HG02623 (cell line): ENCODE measurements at regions not wholly inside any gene's neighbourhood (a gene's known extent, or its start where the extent isn't known, plus 50 kb on each side); places are given as distances from the start of the nearest gene placed in this dataset.
A peak's percentile ranks its signal among the peaks of the same experiment; 100 is the strongest.

Experiments used
- ATAC-seq: cut with Tn5 transposase; IDR thresholded peaks from one replicate; pipeline ENCODE4 v1.9.1; 2021; ENCODE audit warnings: moderate library complexity; ENCODE audit not compliant: unreplicated experiment

DNA sequence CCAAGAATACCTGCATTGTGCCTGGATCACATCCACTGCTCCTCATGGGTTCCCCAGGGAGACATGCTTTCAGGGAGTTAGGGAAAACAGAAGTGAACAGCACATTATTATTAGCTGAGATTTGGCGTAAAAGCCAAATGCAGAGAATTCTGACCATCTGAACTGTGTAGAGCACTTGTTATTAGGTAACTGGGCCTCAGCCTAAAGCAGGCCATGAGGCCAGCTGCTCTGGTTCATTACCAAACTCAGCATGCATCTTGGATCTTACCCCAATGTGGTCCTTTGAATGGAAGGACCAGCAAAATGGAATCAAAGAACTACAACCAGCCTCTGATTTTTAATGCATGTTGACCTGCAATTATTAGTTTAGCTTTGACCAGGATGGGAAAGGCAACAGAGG lies 322.3 kb downstream of the KCNS3 start:
- ATAC-seq, result no peak

DNA sequence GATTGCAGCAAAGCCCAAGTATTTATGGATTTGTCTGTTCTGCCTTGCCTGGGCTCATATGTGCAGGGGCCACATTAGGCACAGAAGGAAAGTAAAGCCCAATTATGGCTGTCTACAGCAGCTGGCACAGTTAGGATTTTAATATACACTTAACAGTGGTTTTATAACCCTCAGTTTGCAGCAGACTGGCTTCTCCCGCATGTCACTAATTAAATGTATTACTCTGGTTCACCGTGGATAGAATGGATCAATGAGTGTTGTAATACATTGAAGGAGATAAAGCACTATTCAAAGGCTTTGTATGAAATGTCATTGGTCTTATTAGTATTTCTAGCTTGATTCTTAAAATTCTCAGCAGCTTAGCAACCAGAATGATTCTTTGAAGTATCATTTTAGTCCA lies 320.2 kb downstream of the KCNS3 start:
- no peak for ATAC-seq

DNA sequence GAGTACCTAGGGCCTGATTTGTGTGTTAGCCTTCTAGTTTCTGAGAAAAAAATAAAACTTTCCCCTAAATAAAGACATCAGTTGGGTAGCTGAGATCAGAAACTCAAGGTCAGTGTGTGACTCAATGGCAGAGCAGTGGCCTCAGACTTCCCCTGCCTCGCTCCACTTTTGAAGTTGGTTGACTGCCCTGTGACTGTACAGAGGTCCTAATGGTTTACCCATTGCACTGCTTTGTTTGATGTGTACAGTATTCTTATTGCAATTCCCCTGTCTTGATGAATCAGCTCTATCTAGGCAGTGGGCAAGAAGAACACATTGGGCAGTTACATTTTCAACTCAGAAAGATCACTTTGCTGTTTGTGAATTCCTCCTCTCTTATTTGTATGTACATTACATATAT lies 315.7 kb downstream of the KCNS3 start:
- ATAC-seq, result no peak

DNA sequence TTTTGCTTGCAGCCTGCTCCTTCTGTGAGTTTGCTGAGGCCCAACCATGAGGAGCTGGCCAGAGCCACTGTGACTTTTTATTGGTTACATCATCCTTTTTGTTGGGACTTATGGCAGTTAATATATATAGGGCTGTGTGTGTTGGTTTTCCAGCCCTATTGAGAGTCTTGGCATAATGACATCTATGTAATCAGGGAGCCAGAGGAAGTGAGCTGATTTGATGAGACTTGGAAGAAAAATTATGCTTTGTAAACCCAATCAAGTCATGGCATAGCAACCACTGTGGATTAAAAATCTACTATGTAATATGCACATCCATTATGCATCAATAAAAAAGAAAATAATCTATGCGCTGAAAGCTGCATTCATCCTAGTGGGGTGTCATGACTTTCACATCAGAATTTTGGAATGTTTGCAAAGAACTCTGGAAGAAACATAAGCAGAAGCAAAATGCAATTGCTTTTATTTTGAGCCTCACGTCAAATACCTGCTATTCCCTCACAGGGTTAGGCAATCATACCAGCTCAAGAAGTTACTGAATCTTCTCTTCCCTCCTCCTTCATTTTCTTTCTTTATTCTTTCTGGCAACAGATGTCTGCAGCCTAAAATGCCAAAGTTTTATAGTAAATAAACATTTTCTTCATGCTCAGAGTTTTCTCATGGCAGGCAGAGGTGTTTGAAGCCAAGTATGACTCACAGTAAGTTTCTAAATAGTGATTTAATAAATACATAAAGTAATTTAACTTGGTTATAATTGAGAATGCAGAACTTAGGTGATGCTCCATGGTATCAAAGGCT lies 308.5 kb downstream of the KCNS3 start:
- ATAC-seq, result no peak

DNA sequence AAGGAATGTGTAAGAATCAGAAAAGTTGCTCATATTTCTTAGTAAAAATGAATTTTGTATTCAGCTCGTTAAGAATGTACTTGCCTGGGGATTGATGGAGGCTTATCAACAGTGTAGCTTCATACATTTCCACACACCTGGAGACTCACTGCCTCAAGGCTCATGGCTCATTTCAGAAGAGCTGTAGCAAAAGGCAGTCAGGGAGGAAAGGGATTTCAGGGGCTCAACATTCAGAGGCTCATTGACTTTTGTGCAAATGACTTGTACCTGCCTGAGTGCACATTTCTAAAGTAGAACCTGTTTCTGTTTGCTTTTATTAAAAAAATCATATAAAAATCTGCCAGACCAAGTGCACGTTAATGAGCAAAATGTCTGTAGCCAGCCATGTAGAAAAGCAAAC lies 304.4 kb downstream of the KCNS3 start:
- ATAC-seq, result no peak

DNA sequence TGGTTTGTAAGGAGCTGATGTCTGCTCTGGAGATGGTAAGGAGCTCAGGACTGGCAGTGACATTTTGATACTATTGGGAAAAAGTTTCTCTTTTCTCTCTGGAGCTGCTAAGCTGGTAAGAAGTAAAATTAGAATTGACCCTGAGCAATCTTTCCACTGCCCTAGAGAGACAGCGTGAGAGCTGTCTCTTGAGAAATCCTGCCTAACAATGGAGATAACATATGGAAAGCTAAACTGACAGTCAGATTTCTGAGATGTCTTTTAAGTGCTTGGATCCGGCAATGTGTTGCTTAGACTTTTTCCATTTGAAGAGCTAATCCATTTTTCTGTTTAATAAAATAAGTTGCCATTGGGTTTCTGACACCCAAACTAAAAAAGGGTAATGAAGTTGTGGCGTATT lies 302.4 kb downstream of the KCNS3 start:
- no peak for ATAC-seq

DNA sequence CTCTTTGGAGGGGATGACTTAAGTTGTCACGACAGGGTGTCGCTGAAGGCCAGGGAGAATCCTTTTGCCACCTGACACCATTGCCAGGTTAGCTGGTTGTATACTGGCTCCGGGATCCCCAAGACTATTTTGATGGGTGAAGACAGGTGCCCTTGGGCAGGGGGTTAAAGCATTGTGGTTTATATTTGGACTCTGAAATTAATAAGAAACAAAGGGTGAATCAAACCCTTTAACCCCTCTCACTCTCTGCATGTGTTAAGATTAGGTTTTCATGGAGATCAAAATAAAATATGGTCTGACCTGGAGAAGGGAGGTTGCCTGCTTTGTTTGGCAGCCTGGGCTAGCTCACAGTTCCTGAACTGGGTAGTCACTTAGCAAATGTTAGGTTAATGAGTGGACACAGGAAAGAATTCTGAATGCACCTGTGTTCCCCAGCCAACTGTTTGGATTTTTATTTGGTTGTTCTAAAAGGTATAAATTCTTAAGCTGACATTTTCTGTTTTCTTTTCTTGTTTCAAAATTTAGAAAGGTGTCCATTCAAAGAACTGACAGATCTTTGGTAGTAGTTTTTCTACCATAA lies 301.7 kb downstream of the KCNS3 start:
- ATAC-seq, result no peak

DNA sequence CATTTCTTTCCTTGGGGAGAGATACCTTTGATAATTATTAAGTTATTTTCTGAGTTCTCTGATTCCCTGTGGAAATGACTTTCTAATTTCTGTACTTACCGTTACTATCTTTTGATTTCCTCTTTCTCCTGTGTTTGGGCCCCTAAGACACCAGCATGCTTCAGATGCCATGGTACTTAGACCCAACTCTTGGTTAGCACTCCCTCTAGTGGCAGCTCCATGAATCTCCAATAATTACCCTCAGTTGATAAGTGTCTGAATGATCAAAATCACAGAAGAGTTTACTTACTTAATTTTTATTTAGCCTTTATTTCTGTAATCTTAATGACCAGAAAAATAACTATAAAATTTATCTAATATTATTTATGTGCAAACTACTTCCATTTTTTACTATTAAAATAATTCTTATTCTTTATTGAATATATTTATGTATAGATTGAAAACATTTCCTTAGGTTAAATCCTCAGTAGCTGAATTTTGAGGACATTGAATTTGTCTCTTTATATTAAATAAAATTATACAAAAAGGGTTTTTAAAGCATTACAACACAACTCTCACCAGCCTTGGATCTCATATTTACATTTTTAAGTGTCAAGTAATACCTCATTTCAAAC lies 300.4 kb downstream of the KCNS3 start:
- ATAC-seq, result peak; percentile 93

DNA sequence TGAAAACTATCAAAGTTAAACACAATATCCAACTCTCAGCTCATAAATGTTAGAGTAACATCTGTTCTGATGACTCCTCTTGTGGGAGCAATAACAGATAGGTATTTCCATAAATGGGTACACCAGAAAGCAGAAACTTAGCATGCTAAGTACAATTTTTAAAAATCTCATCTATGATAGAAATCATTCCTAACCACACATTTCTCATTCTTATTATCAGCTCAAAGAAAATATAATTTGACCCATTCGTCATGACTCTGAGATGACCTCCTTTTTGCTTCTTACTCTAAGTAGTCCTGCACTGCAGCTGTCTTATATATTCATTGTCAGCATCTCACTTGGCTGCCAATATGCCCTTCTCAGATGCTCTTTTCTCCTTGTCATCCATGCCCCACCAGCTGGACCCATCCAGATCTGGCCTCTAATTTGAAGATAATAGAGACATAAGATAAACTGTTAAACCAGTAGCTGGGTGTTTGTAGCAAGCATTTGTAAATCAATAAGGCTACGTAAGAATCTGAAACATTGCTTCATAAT lies 298.3 kb downstream of the KCNS3 start:
- ATAC-seq, result no peak

DNA sequence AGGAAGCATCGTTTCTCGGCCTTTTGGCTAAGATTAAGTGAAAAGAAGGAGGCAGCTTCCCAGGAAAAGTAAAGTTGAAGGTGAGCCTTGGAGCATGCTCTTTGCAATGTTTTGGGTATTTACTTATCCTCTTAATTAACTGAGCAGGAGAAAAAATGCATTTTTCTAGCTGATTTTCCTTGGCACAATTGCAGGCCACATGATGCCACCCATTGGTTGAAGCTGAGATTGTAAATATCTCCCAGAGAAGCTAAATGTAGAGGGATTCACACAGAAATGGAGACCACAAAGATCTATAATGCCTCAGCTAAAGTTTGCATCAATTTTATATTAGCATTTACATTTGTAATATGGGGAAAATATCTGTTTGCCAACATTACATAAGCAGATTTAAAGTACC lies 294.1 kb downstream of the KCNS3 start:
- ATAC-seq, result no peak

DNA sequence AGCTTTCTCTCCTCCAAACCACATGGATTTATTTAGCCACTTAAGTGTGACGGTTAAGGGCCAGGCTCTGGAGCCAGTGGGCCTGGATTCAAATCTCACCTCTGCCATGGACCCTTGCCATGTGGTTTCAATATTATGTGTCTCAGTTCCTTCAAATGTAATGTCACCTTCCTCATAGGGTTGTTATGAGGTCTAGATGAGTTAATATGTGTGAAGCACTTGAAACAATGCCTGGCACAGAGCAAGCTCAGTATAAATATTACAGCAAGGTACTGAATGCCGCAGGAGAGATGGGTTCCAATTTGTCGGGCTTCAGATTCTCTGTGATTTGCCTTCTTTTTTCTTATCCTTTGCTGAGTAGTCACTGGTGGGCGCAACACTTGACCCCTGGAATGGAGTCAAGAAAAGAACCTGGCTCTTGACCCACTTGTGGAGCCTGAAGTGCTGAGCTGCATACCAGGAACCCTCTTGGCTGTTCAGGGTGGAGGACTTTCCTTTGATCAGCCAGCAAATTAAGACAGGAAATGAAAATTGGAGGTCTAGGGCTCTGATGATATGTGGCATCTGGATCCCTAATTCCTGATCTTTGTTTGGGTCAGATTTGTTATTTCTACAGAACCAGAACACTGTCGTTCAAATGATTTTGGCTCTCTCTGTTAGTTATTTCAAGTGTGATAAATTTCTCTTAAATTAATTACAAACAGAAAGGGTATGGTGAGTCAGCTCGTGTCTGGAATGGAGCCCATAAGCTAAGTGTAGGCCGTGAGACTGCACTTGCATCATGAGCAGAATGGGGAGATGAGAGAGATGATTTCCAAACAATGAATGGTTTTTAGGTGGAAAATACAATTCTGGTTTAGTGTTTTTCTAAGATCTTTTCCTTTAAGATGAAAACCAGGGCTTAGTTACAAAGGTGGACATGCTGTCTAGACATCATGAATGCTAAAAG lies 293.0 kb downstream of the KCNS3 start:
- ATAC-seq, result no peak

DNA sequence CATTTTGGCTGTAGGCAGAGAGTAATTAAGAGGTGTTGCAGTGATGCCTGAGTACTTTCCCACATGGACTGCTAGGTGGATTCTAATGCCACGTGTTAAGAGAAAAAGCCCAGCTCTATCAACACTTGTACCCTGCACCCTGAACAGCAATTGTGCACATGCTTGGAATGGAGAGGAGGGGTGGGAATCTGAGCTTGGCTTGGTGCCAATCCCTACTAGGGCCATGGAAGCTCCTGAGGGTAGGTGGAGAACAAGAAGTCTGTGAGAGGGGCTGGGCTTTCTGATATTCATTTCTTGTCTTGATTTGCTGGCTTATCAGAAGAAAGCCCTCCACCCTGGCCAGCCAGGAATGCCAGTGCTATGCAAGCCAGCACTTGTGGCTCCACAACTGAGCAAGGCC lies 292.2 kb downstream of the KCNS3 start:
- ATAC-seq, result no peak

DNA sequence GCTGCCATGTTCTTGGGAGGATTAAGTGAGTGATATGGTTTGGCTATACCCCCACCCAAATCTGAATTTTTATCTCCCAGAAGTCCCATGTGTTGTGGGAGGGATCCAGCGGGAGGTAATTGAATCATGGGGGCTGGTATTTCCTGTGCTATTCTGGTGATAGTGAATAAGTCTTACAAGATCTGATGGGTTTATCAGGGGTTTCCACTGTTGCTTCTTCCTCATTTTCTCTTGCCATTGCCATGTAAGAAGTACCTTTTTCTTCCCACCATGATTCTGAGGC lies 291.4 kb downstream of the KCNS3 start:
- no peak for ATAC-seq

DNA sequence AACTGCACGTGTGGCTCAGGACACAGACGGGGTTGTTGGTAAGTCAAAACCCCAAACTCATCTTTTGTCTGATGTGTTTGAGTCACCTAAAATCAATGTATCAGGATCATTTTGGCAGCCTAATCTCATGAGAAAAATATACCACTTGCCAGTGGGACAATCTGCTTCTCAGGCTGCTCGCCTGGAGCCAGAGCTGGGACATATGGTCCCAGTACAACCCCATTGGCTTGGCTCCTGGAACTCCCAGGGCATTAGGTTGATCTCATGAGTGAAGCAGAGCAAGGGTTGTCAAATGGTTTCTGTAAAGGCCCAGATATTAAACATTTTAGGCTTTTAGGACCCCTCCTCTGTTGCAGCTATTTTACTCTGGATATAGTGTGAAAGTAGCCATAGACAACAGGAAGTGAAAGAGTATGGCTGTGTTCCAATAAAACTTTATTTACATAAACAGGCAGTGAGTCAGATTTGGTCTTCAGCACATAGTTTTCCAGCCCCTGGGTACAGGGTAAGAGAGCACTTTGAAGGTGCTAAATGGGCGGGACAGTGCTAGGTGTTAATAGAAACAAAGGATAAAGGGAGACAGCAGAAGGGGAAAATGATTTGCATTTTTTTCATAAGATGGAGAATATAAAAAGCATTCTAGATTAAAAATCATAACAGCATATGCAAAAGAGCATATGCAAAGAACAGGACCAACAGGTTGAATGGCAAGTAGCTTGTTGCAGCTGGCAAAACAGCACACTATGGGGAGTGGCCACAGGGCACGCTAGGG lies 290.8 kb downstream of the KCNS3 start:
- ATAC-seq, result no peak

DNA sequence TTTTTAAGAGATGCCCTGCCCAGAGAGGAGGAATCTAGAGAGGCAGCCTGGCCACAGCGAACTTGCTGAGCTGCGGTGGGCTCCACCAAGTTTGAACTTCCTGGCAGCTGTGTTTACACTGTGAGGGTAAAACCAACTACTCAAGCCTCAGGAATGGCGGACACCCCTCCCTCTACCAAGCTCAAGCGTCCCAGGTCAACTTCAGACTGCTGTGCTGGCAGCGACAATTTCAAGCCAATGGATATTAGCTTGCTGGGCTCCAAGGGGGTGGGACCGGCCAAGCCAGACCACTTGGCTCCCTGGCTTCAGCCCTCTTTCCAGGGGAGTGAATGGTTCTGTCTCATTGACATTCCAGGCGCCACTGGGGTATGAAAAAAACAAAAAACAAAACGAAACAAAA lies 289.4 kb downstream of the KCNS3 start:
- ATAC-seq, result no peak

DNA sequence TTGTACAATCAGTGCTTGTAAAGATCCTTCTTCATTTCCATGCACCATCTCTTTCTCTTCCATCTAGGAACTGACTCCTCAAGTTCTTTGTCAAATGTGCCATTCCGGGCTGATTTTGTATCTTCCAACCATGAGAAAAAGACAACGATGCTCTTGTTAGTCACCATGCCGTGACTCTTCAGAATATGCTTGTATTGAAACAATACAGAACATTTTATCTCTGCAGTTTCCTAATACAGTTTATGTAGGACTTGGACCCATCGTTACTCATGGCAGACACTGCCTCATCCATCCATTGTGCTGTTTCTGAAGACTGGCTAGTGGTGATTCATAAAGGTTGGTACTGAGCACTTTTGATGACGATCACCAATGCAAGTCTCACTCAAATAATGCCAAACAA lies 283.2 kb downstream of the KCNS3 start:
- no peak for ATAC-seq

DNA sequence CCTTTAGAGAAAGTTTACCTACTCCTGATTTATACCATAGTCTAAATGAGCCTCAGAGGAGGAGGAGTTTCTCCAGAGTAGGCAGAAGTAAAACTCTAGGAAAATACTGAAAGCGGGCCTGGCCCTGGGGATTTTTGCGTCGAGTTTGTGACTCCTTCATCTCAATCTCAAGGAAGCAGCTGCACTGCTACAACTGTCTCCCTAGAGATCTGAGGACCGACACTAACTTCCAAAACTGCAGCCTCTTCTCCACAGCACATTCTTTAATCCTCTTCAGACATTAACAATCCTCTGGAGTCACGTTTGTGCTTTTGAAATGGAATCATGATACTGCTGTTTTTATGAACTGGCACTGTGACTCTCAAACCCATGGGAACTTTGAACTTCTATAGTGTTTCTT lies 281.4 kb downstream of the KCNS3 start:
- ATAC-seq, result no peak

DNA sequence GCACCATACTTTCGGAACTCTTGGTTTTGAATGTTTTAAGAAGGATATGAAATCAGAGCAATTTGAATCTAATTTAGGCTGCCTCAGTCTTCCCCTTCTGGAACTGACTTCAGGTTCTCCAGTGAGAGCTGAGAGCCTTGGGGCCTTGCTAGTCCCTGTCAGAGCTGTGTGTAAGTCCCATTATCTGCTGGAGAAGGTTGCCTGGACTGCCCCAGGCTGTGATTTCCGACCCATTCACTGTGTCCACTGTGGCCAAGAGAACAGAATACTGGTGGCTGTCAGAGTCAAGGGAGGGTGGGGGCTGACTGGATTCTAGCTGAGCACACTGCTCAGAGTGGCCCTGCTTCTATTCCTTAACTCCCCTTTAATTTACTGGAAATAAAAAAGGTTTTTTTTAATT lies 278.0 kb downstream of the KCNS3 start:
- no peak for ATAC-seq

DNA sequence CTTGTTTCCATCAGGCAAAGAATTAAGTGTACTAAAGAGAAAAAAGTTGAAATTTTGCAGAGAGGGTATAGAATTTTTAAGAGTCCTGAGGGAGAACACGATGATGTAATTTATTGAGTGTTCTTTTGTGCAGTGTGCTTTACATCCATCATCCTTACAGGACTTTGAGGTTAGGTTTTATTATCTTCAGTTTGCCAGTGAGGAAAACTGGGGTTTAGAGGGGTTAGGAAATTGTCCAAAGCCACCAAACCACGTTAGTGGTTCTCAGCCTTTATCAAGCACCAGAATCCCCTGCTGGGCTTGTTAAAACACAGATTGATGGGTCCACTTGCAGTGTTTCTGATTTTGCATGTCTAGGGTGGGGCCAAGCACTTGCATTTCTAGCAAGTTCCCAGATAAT lies 277.5 kb downstream of the KCNS3 start:
- no peak for ATAC-seq

DNA sequence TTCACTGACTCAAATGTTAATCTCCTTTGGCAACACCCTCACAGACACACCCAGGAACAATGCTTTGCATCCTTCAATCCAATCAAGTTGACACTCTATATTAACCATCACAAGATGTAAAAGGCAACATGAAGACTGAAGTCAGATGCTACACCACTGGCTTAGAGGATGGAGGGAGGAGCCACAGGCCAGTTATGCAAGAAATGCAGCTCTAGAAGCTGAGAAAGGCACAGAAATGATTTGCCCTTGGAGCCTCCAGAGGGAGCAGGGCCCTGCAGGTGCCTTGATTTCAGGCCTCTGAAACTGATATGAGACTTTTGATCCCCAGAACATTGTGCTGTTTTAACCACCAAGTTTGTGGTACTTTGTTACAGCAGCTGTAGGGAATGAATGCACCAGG lies 276.3 kb downstream of the KCNS3 start:
- ATAC-seq, result no peak

DNA sequence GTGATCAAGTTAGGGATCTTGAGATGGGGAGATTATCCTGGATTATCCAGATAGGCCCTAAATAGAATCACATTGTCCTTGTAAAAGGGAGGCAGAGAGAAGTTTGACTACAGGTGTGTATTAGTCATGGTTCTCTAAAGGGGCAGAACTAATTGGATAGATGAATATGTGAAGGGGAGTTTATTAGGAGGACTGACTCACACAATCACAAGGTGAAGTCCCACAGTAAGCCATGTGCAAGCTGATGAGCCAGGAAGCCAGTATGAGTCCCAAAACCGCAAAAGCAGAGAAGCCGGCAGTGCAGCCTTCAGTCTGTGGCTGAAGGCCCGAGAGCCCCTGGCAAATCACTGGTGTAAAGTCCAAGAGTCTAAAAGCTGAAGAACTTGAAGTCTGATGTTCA lies 275.8 kb downstream of the KCNS3 start:
- no peak for ATAC-seq
